GM12892 (cell line): ENCODE measurements at regions not wholly inside any gene's neighbourhood (a gene's known extent, or its start where the extent isn't known, plus 50 kb on each side); places are given as distances from the start of the nearest gene placed in this dataset.

Source experiments
- DNase-seq: peaks from one replicate; pipeline ENCODE4 v3.0.0; 2011; ENCODE audit not compliant: insufficient read length
- FAIRE-seq: peaks from 2 replicates; lab custom pipeline; 2011; peaks lifted over from hg19 to GRCh38; lab: Jason Lieb, UNC
- POLR2A ChIP-seq: IDR thresholded peaks from 2 replicates; pipeline ENCODE4 v1.6.1; 2011; ENCODE audit warnings: low read depth, low read length, control low read depth
- POLR2AphosphoS5 ChIP-seq: IDR thresholded peaks from 2 replicates; pipeline ENCODE4 v1.6.1; 2011; ENCODE audit warnings: low read depth, low read length, control low read depth
- TAF1 ChIP-seq: IDR thresholded peaks from 2 replicates; pipeline ENCODE4 v1.6.1; 2011; ENCODE audit warnings: low read depth, mild to moderate bottlenecking, control low read depth, low read length, borderline replicate concordance

GRCh38 chr5:124229352-124229751 lies 517.1 kb downstream of the ZNF608 start:
- no peak for DNase-seq
- no peak for FAIRE-seq
- no peak for TF ChIP-seq POLR2A
- no peak for TF ChIP-seq POLR2AphosphoS5

GRCh38 chr5:124227914-124228313 lies 518.5 kb downstream of the ZNF608 start:
- FAIRE-seq (no peak), DNase-seq (no peak)
- TF ChIP-seq POLR2AphosphoS5, result no peak
- TF ChIP-seq TAF1, result no peak
- no peak for TF ChIP-seq POLR2A

GRCh38 chr5:124220418-124220817 lies 526.0 kb downstream of the ZNF608 start:
- TF ChIP-seq POLR2A (no peak), TAF1 (no peak), POLR2AphosphoS5 (no peak)
- FAIRE-seq (no peak), DNase-seq (no peak)

GRCh38 chr5:124212934-124213333 lies 533.5 kb downstream of the ZNF608 start:
- FAIRE-seq (no peak), DNase-seq (no peak)
- TF ChIP-seq TAF1 (no peak), POLR2A (no peak), POLR2AphosphoS5 (no peak)

GRCh38 chr5:124210111-124210910 lies 536.1 kb downstream of the ZNF608 start:
- FAIRE-seq (no peak), DNase-seq (no peak)
- TF ChIP-seq TAF1 (no peak), POLR2A (no peak), POLR2AphosphoS5 (no peak)

GRCh38 chr5:124207118-124207517 lies 539.3 kb downstream of the ZNF608 start:
- TF ChIP-seq TAF1 (no peak), POLR2AphosphoS5 (no peak), POLR2A (no peak)
- DNase-seq (no peak), FAIRE-seq (no peak)

- TF ChIP-seq TAF1 (no peak), POLR2A (no peak), POLR2AphosphoS5 (no peak)
- DNase-seq (no peak), FAIRE-seq (no peak)
These were observed 539.9 kb downstream of the ZNF608 start for GRCh38 chr5:124206540-124206939.

GRCh38 chr5:124203303-124203702 lies 543.1 kb downstream of the ZNF608 start:
- FAIRE-seq, result no peak
- no peak for DNase-seq
- TF ChIP-seq POLR2A, result no peak

- TF ChIP-seq POLR2AphosphoS5 (no peak), TAF1 (no peak), POLR2A (no peak)
- DNase-seq (no peak), FAIRE-seq (no peak)
These were observed 546.1 kb downstream of the ZNF608 start for GRCh38 chr5:124200381-124200780.

GRCh38 chr5:124199893-124200292 lies 546.5 kb downstream of the ZNF608 start:
- FAIRE-seq (no peak), DNase-seq (no peak)
- TF ChIP-seq POLR2A (no peak), POLR2AphosphoS5 (no peak), TAF1 (no peak)

GRCh38 chr5:124195411-124195810 lies 551.0 kb downstream of the ZNF608 start:
- TF ChIP-seq POLR2A, result no peak
- no peak for TF ChIP-seq POLR2AphosphoS5
- no peak for TF ChIP-seq TAF1
- DNase-seq (no peak), FAIRE-seq (no peak)

GRCh38 chr5:124194282-124194681 lies 552.2 kb downstream of the ZNF608 start:
- DNase-seq (no peak), FAIRE-seq (no peak)
- TF ChIP-seq TAF1 (no peak), POLR2AphosphoS5 (no peak), POLR2A (no peak)
